ENCODE measurements at regions not wholly inside any gene's neighbourhood (a gene's known extent, or its start where the extent isn't known, plus 50 kb on each side); places are given as distances from the start of the nearest gene placed in this dataset.

DNA sequence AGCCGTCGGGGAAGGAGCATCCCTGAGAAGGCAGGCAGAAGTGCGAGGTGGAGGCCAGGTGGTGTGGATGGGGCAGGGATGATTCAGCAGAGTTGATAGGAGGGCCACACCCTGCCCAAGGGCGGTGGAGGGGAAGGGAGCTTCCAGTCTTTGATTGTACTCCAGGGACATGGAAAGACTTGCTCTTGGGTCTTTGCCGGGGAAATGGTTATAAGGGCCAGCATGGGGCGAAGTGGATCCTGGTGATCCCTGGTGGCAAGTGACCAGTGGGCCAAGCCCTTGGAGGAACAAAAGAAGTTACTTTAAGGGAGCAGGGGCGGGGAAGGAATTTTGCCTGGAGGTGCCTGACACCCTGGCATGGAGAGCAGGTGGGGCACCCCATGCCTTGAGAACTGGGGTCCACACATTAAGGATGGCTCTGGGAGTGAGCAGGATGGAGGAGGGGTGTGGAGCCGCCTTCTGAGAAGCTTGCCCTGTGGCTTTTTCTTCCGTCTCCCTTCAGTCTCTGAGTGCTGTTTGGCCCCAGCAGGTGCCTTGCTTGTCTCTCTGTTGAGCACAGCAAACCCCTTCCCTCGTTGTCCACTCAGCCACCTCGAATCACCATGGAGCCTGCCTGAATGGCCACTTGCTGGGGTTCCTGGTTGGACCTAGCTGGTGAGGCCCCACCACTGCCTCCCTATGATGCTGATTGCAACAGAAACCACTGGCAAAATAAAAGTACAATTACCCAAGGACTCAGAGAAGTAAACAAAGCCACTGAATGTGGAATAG, 83.9 kb downstream of the RAMP3 start:
- TF ChIP-seq POLR2AphosphoS5 (IDR thresholded peaks at IDR 0.05; ENCODE audit: low read depth, low read length) (no peak), POLR2A (IDR thresholded peaks at IDR 0.05; ENCODE audit: low read depth, low read length) (no peak), TAF1 (IDR thresholded peaks at IDR 0.05; ENCODE audit: borderline replicate concordance, low read depth, low read length) (no peak)

Data from GM12892 (cell line).